SK-N-SH (cell line): ENCODE measurements at regions not wholly inside any gene's neighbourhood (a gene's known extent, or its start where the extent isn't known, plus 50 kb on each side); places are given as distances from the start of the nearest gene placed in this dataset.

Experiments used
- CHD2 ChIP-seq: fragments of 150-350 bp; IDR thresholded peaks from 2 replicates; pipeline ENCODE4 v1.6.1; 2018; ENCODE audit warnings: low read length; ENCODE audit not compliant: partially characterized antibody
- CTCF ChIP-seq: fragments of 200-600 bp; sonication (generic); IDR thresholded peaks from 2 replicates; pipeline ENCODE4 v1.6.1; 2017; ENCODE audit warnings: antibody characterized with exemption, mild to moderate bottlenecking, moderate library complexity
- EP300 ChIP-seq, 2 experiments: IDR thresholded peaks; 2 replicates each; pipeline versions ENCODE4 v1.4.0 to v1.6.1; 2012; ENCODE audit warnings: borderline replicate concordance in 1 of 2, low read depth in 1 of 2, low read length in 1 of 2
- EZH2phosphoT487 ChIP-seq: fragments of 200-600 bp; sonication (generic); IDR thresholded peaks from 2 replicates; pipeline ENCODE4 v1.6.1; 2017; ENCODE audit warnings: low read depth, mixed run types, mild to moderate bottlenecking, antibody characterized with exemption, moderate library complexity, borderline replicate concordance
- JUND ChIP-seq: IDR thresholded peaks from 2 replicates; pipeline ENCODE4 v1.4.0; 2012
- MXI1 ChIP-seq: IDR thresholded peaks from 2 replicates; pipeline ENCODE4 v1.6.1; 2012; ENCODE audit warnings: mild to moderate bottlenecking, low read depth, low read length, improper control_type of control experiment
- NRF1 ChIP-seq: IDR thresholded peaks from 2 replicates; pipeline ENCODE4 v1.6.1; 2012; ENCODE audit warnings: low read depth, mild to moderate bottlenecking, low read length
- POLR2AphosphoS5 ChIP-seq: IDR thresholded peaks from 2 replicates; pipeline ENCODE4 v1.6.1; 2012; ENCODE audit warnings: low read depth, low read length
- RAD21 ChIP-seq: IDR thresholded peaks from 2 replicates; pipeline ENCODE4 v1.6.1; 2012; ENCODE audit warnings: mild to moderate bottlenecking, low read length
- REST ChIP-seq: IDR thresholded peaks from 2 replicates; pipeline ENCODE4 v1.6.1; 2012; ENCODE audit warnings: mild to moderate bottlenecking, low read depth, low read length, moderate library complexity
- TEAD4 ChIP-seq: IDR thresholded peaks from 2 replicates; pipeline ENCODE4 v1.4.0; 2012; ENCODE audit warnings: mild to moderate bottlenecking, borderline replicate concordance; ENCODE audit not compliant: insufficient read depth
- USF1 ChIP-seq: IDR thresholded peaks from 2 replicates; pipeline ENCODE4 v1.4.0; 2012; ENCODE audit warnings: low read depth, borderline replicate concordance
- YY1 ChIP-seq: IDR thresholded peaks from 2 replicates; pipeline ENCODE4 v1.4.0; 2012; ENCODE audit warnings: low read depth, mild to moderate bottlenecking

- no peak for TF ChIP-seq CTCF
- TF ChIP-seq YY1: no peak
- no peak for TF ChIP-seq CHD2
- TF ChIP-seq RAD21: no peak
- TF ChIP-seq POLR2AphosphoS5: no peak
- no peak for TF ChIP-seq MXI1
- no peak for TF ChIP-seq JUND
- TF ChIP-seq REST: no peak
- TF ChIP-seq EP300 (IDR thresholded peaks at IDR 0.05; ENCODE audit: borderline replicate concordance in 1 of 2, low read depth in 1 of 2, low read length in 1 of 2): no peak
- no peak for TF ChIP-seq EZH2phosphoT487
- no peak for TF ChIP-seq NRF1
- TF ChIP-seq USF1: no peak
- TF ChIP-seq TEAD4: no peak
Observed at GRCh38 chr20:52399352-52399751, 207.8 kb upstream of the ZFP64 start.
